ENCODE measurements at regions not wholly inside any gene's neighbourhood (a gene's known extent, or its start where the extent isn't known, plus 50 kb on each side); places are given as distances from the start of the nearest gene placed in this dataset.
A peak's percentile ranks its signal among the peaks of the same experiment; 100 is the strongest.

- no peaks in the 10 kb centered on the region for H3K4me1 ChIP-seq (ENCODE audit: control insufficient read depth in 1 of 2, insufficient read depth in 2 of 2, low read length in 2 of 2)
Measured at GRCh38 chr7:40946549-40946948, 756.3 kb downstream of the INHBA start.

GRCh38 chr7:40945788-40946187 is 757.1 kb downstream of the INHBA start:
- Histone ChIP-seq H3K27me3 (ENCODE audit: low read depth, low read length) (no peaks in the 10 kb centered on the region), H3K9me3 (ENCODE audit: control insufficient read depth in 1 of 2, low read length in 2 of 2) (peaks cover 5 to 23% of the 10 kb centered on the region in 2 donors), H3K4me1 (ENCODE audit: control insufficient read depth in 1 of 2, insufficient read depth in 2 of 2, low read length in 2 of 2) (no peaks in the 10 kb centered on the region)

More at GRCh38 chr7:40946549-40946948, 756.3 kb downstream of the INHBA start:
- no peaks in the 10 kb centered on the region for H3K36me3 ChIP-seq (ENCODE audit: control insufficient read depth in 1 of 2, insufficient read depth in 2 of 2, low read length in 2 of 2)
- H3K27me3 ChIP-seq (ENCODE audit: low read depth, low read length): no peaks in the 10 kb centered on the region
- peaks cover 5 to 23% of the 10 kb centered on the region in 2 donors for H3K9me3 ChIP-seq (ENCODE audit: control insufficient read depth in 1 of 2, low read length in 2 of 2)
- H3K4me3 ChIP-seq (ENCODE audit: low read depth in 1 of 2, low read length in 2 of 2): no peak overlapping the region
- no peak overlapping the region for H3K27ac ChIP-seq (ENCODE audit: low read length)

DNA sequence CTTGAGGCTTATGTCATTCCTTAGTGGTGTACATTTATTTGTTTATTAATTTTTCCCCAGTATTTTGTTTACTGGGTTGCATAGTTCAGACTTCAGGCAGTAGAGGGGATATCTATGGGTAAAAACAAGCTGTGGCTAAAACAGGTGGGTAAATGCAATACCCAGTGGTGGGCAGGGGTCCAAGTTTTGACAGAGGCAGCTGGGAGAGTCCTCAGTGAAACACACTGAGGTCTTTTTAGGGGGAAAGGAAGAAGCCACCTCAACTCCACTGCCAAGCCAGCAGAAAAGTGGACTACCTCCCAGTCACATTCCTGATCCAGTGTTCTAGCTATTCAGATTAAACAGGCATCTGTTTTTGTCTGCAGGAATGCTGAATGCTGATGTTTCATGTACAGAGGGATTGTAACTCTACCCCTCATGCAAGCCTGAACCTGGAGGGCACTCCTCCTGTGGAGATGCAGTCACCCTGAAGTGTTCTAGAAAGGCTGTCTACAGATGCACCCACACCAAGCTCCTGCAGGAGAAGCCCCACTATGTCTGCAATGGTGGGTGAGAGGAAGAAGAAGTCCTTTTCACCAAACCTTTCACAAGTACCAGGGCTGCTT is 757.8 kb downstream of the INHBA start:
- H3K36me3 ChIP-seq (ENCODE audit: control insufficient read depth in 1 of 2, insufficient read depth in 2 of 2, low read length in 2 of 2): no peaks in the 10 kb centered on the region
- H3K4me1 ChIP-seq (ENCODE audit: control insufficient read depth in 1 of 2, insufficient read depth in 2 of 2, low read length in 2 of 2): no peaks in the 10 kb centered on the region
- H3K4me3 ChIP-seq (ENCODE audit: low read depth in 1 of 2, low read length in 2 of 2): peak overlapping the region in 1 of 2 donors; percentile 14
- H3K9me3 ChIP-seq (ENCODE audit: control insufficient read depth in 1 of 2, low read length in 2 of 2): peaks cover 5 to 23% of the 10 kb centered on the region in 2 donors
- no peak overlapping the region for H3K27ac ChIP-seq (ENCODE audit: low read length)
- H3K27me3 ChIP-seq (ENCODE audit: low read depth, low read length): no peaks in the 10 kb centered on the region

More at GRCh38 chr7:40945788-40946187, 757.1 kb downstream of the INHBA start:
- Histone ChIP-seq H3K36me3 (ENCODE audit: control insufficient read depth in 1 of 2, insufficient read depth in 2 of 2, low read length in 2 of 2) (no peaks in the 10 kb centered on the region), H3K4me3 (ENCODE audit: low read depth in 1 of 2, low read length in 2 of 2) (peak overlapping the region in 1 of 2 donors; percentile 14), H3K27ac (ENCODE audit: low read length) (no peak overlapping the region)

DNA sequence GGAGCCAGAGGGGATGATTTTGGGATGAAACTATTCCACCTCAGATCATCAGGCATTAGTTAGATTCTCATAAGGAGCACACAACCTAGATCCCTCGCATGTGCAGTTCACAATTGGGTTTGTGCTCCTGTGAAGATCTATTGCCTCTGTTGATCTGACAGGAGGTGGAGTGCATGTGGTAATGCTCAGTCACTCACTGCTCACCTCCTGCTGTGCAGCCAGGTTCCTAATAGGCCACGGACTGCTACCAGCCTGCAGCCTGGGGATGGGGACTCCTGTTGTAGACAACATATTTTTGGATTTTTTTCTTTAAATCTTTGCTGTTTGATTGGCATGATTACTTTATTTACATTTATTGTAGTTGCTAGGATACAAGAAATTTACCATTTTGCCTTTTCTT is 765.0 kb downstream of the INHBA start:
- H3K27ac ChIP-seq (ENCODE audit: low read length): no peak overlapping the region
- H3K4me1 ChIP-seq (ENCODE audit: control insufficient read depth in 1 of 2, insufficient read depth in 2 of 2, low read length in 2 of 2): no peaks in the 10 kb centered on the region
- no peaks in the 10 kb centered on the region for H3K27me3 ChIP-seq (ENCODE audit: low read depth, low read length)
- peaks cover 0 to 2% of the 10 kb centered on the region in 2 donors for H3K9me3 ChIP-seq (ENCODE audit: control insufficient read depth in 1 of 2, low read length in 2 of 2)
- no peaks in the 10 kb centered on the region for H3K36me3 ChIP-seq (ENCODE audit: control insufficient read depth in 1 of 2, insufficient read depth in 2 of 2, low read length in 2 of 2)
- H3K4me3 ChIP-seq (ENCODE audit: low read depth in 1 of 2, low read length in 2 of 2): no peak overlapping the region

GRCh38 chr7:40935435-40935834 is 767.5 kb downstream of the INHBA start:
- Histone ChIP-seq H3K27me3 (ENCODE audit: low read depth, low read length) (no peaks in the 10 kb centered on the region), H3K4me3 (ENCODE audit: low read depth in 1 of 2, low read length in 2 of 2) (no peak overlapping the region), H3K9me3 (ENCODE audit: control insufficient read depth in 1 of 2, low read length in 2 of 2) (peaks cover 0 to 2% of the 10 kb centered on the region in 2 donors), H3K36me3 (ENCODE audit: control insufficient read depth in 1 of 2, insufficient read depth in 2 of 2, low read length in 2 of 2) (no peaks in the 10 kb centered on the region), H3K4me1 (ENCODE audit: control insufficient read depth in 1 of 2, insufficient read depth in 2 of 2, low read length in 2 of 2) (no peaks in the 10 kb centered on the region), H3K27ac (ENCODE audit: low read length) (no peak overlapping the region)

- Histone ChIP-seq H3K4me1 (ENCODE audit: control insufficient read depth in 1 of 2, insufficient read depth in 2 of 2, low read length in 2 of 2) (no peaks in the 10 kb centered on the region), H3K36me3 (ENCODE audit: control insufficient read depth in 1 of 2, insufficient read depth in 2 of 2, low read length in 2 of 2) (no peaks in the 10 kb centered on the region), H3K27me3 (ENCODE audit: low read depth, low read length) (no peaks in the 10 kb centered on the region)
Measured at GRCh38 chr7:40923626-40924025, 779.3 kb downstream of the INHBA start.

DNA sequence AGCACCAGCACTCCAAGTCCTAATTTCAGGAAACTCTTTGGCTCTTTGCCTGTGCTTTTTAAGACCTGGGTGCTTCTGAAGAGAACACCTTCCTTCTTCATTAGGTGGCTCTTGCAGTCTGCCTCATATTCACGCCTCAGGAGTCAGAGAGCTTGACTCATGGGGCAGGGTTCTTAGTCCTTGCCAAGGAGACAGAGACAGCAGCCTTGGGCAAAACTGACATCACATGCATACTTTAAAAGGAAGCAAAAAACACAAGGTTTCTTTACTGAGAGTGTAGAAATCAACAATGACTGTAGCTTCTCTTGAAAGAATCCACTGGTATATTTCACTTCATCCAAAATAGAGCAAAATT is 780.6 kb downstream of the INHBA start:
- no peaks in the 10 kb centered on the region for H3K27me3 ChIP-seq (ENCODE audit: low read depth, low read length)
- H3K4me3 ChIP-seq (ENCODE audit: low read depth in 1 of 2, low read length in 2 of 2): no peak overlapping the region
- no peak overlapping the region for H3K27ac ChIP-seq (ENCODE audit: low read length)
- H3K36me3 ChIP-seq (ENCODE audit: control insufficient read depth in 1 of 2, insufficient read depth in 2 of 2, low read length in 2 of 2): no peaks in the 10 kb centered on the region
- H3K4me1 ChIP-seq (ENCODE audit: control insufficient read depth in 1 of 2, insufficient read depth in 2 of 2, low read length in 2 of 2): no peaks in the 10 kb centered on the region
- H3K9me3 ChIP-seq (ENCODE audit: control insufficient read depth in 1 of 2, low read length in 2 of 2): peaks cover 0 to 4% of the 10 kb centered on the region in 2 donors

More at GRCh38 chr7:40923626-40924025, 779.3 kb downstream of the INHBA start:
- Histone ChIP-seq H3K9me3 (ENCODE audit: control insufficient read depth in 1 of 2, low read length in 2 of 2) (peaks cover 0 to 4% of the 10 kb centered on the region in 2 donors), H3K4me3 (ENCODE audit: low read depth in 1 of 2, low read length in 2 of 2) (no peak overlapping the region), H3K27ac (ENCODE audit: low read length) (no peak overlapping the region)

DNA sequence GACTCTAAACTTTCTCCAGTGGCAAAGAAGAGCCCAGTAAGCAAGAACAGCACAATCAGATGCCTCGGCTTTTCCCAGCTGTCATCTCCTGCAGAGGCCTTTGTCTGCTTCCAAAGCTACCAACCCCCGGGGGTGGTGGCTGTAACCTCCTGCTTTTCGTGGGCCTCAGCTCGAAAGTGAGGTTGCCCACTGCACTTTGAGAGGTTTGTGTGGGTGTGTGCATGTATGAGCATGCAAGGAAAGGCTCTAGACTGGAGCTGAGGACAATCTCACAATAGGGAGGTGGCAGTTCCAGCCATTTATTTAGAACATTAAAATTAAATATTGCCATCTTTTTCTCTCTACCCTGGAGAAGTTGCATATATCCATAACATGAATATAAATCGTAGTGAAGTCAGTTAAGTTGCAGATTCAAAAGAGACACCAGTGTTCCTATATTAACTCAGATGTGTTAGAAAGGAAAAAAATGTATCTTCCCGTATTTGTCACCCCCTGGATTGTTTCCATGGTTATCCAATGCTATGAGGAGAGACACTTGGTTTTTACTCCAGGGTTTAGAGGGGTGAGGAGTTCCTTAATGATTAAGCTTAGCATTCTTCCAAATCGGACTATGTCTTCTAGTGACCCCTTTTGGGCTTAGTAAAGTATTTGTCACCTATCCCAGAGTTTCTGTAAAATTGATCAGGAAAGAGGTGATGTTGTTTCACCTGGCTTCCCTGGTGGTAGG is 781.1 kb downstream of the INHBA start:
- no peak overlapping the region for H3K4me3 ChIP-seq (ENCODE audit: low read depth in 1 of 2, low read length in 2 of 2)
- no peaks in the 10 kb centered on the region for H3K4me1 ChIP-seq (ENCODE audit: control insufficient read depth in 1 of 2, insufficient read depth in 2 of 2, low read length in 2 of 2)
- no peaks in the 10 kb centered on the region for H3K27me3 ChIP-seq (ENCODE audit: low read depth, low read length)
- H3K27ac ChIP-seq (ENCODE audit: low read length): no peak overlapping the region
- no peaks in the 10 kb centered on the region for H3K36me3 ChIP-seq (ENCODE audit: control insufficient read depth in 1 of 2, insufficient read depth in 2 of 2, low read length in 2 of 2)
- H3K9me3 ChIP-seq (ENCODE audit: control insufficient read depth in 1 of 2, low read length in 2 of 2): peaks cover 0 to 4% of the 10 kb centered on the region in 2 donors

- peaks cover 0 to 3% of the 10 kb centered on the region in 2 donors for H3K9me3 ChIP-seq (ENCODE audit: control insufficient read depth in 1 of 2, low read length in 2 of 2)
- peak overlapping the region; percentile 56 for H3K27ac ChIP-seq (ENCODE audit: low read length)
- no peaks in the 10 kb centered on the region for H3K36me3 ChIP-seq (ENCODE audit: control insufficient read depth in 1 of 2, insufficient read depth in 2 of 2, low read length in 2 of 2)
- no peaks in the 10 kb centered on the region for H3K27me3 ChIP-seq (ENCODE audit: low read depth, low read length)
- no peaks in the 10 kb centered on the region for H3K4me1 ChIP-seq (ENCODE audit: control insufficient read depth in 1 of 2, insufficient read depth in 2 of 2, low read length in 2 of 2)
- no peak overlapping the region for H3K4me3 ChIP-seq (ENCODE audit: low read depth in 1 of 2, low read length in 2 of 2)
Measured at GRCh38 chr7:40918701-40919271, 784.0 kb downstream of the SUGCT start.

DNA sequence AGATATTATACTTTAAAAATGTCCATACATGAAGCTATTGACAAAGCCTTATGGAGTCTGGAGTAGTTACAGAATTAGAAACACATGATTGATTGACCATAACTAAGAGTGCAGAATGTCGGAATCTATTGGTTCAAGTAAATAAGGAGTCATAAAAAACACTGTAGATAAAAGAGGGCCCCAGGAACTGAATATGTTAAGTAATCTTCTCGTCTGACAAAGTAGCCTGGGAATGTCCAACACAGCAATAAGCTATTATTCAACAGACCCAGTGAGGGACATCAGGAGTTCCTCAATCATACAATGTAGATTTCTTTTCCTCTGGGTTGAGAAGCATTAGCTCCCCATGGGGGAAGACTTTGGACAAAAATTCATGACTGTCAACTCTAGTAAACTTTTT is 782.0 kb downstream of the SUGCT start:
- Histone ChIP-seq H3K36me3 (ENCODE audit: control insufficient read depth in 1 of 2, insufficient read depth in 2 of 2, low read length in 2 of 2) (no peaks in the 10 kb centered on the region), H3K27me3 (ENCODE audit: low read depth, low read length) (no peaks in the 10 kb centered on the region)

DNA sequence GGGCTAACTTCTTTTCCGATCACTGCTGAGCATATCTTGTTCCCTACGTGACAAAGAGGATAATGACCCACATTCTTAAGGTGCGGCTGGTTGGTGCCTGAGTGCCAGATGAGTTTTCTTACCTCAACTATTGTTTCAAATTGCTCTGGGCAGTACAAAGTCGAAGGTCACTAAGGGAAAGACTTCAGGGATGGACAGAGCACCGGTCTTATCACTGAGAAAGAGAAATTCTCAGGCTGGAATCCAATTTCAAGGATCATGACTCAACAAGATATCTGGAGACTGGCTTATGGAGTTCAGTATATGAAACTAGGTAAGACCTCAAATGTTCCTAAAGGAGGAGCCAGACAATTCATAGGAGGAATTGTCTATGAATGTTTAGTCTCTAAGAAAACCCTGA is 780.3 kb downstream of the SUGCT start:
- Histone ChIP-seq H3K4me1 (ENCODE audit: control insufficient read depth in 1 of 2, insufficient read depth in 2 of 2, low read length in 2 of 2) (no peaks in the 10 kb centered on the region), H3K36me3 (ENCODE audit: control insufficient read depth in 1 of 2, insufficient read depth in 2 of 2, low read length in 2 of 2) (no peaks in the 10 kb centered on the region), H3K27ac (ENCODE audit: low read length) (no peak overlapping the region), H3K9me3 (ENCODE audit: control insufficient read depth in 1 of 2, low read length in 2 of 2) (no peaks in the 10 kb centered on the region), H3K4me3 (ENCODE audit: low read depth in 1 of 2, low read length in 2 of 2) (no peak overlapping the region), H3K27me3 (ENCODE audit: low read depth, low read length) (no peaks in the 10 kb centered on the region)

More for the DNA sequence above, 782.0 kb downstream of the SUGCT start:
- no peaks in the 10 kb centered on the region for H3K9me3 ChIP-seq (ENCODE audit: control insufficient read depth in 1 of 2, low read length in 2 of 2)
- H3K4me1 ChIP-seq (ENCODE audit: control insufficient read depth in 1 of 2, insufficient read depth in 2 of 2, low read length in 2 of 2): no peaks in the 10 kb centered on the region
- no peak overlapping the region for H3K4me3 ChIP-seq (ENCODE audit: low read depth in 1 of 2, low read length in 2 of 2)
- H3K27ac ChIP-seq (ENCODE audit: low read length): no peak overlapping the region

Data from muscle layer of duodenum (tissue), 2 donors.